ENCODE measurements at regions not wholly inside any gene's neighbourhood (a gene's known extent, or its start where the extent isn't known, plus 50 kb on each side); places are given as distances from the start of the nearest gene placed in this dataset.
A peak's percentile ranks its signal among the peaks of the same experiment; 100 is the strongest.

DNA sequence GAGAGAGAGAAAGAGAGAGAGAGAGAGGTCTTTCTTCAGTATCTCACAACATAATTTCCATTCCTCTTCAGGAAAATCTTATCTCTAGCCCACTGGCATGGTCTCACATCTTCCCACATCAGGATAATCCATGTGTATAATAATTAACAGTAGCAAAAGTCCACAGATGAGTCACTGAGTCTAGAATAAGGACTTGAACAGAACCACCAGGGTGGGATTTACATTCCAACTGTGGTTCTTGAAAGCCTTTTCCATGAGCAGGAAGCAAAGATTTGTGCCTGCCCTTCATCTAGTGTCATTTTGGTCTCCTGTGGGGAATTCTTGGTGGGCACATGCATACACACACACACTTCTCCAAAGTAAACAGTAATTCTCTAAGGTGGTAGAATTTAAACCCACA, 107.1 kb upstream of the TCF4 start:
- DNase-seq, result no peak

DNA sequence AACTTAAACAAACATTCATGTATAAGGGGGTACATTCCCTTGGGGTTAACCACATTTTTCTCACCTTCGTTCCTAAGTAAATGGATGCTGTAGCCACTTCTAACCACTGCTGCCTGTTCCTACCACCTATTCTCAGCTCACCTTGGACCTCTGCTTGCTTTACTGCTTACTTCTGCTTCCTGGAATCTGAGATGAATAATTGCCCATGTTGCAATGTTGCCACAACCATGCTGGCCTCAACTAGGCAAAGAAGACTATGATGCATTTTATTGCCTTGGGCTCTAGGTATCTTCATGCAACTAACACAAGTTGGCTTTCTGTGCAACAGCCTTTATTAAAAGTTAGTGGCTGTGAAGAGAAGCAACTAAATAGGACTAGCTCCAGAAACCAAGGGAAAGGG, 106.3 kb upstream of the TCF4 start:
- no peak for DNase-seq

DNA sequence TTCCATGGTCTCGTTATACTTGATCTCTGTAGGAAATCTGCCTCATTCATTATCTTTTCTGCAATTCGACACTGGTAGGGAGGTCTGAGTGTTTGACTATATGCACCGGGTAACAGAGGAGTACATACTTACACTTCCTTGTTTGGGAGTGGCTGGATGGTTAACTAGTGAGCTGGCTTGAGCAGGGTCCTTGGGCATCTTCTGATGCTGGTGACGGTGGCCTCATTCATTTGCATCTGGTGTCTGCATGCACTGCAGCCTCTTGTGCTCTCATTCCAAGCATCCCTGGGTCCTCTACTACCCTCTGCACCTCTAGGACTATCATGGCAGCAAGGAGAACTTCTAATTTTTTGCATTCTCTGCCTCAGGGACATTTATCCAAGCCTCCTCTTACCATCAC, 100.0 kb upstream of the TCF4 start:
- DNase-seq, result no peak

DNA sequence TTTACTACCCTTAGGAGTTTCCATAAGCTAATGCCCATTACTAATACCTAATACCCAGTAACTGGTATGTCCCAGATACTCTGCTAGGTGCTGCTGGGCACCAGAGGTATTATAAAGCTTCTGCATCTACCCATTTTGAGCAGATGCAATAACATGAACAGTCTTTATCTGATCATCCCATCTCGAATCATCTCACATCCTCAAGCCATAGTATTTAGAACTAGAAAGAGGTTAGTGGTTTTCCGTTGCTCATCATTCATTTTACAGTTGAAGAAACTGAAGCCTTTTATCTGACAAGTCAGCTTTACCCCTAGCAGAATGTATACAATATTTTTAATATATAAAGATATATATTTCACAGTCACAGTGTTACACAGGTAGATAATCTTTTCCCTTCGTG, 99.1 kb upstream of the TCF4 start:
- no peak for DNase-seq

DNA sequence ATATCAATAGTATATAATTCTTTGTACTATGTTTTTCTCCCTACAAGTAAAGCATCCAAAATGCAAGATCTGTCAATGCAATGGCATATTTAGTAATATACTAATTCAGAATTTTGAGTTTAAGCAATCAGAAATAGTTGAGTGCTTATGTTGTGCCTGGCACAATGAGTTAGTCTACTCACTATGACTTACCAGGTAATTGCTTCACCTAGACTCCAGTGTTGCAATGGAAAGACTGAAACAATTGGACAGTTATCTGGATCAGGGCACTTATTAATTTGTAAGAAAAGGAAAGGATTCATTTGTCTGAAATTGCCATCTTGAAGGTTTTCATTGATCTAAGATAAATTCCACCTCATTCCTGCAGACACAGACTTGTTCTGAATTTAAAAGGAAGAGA, 97.6 kb upstream of the TCF4 start:
- no peak for DNase-seq

DNA sequence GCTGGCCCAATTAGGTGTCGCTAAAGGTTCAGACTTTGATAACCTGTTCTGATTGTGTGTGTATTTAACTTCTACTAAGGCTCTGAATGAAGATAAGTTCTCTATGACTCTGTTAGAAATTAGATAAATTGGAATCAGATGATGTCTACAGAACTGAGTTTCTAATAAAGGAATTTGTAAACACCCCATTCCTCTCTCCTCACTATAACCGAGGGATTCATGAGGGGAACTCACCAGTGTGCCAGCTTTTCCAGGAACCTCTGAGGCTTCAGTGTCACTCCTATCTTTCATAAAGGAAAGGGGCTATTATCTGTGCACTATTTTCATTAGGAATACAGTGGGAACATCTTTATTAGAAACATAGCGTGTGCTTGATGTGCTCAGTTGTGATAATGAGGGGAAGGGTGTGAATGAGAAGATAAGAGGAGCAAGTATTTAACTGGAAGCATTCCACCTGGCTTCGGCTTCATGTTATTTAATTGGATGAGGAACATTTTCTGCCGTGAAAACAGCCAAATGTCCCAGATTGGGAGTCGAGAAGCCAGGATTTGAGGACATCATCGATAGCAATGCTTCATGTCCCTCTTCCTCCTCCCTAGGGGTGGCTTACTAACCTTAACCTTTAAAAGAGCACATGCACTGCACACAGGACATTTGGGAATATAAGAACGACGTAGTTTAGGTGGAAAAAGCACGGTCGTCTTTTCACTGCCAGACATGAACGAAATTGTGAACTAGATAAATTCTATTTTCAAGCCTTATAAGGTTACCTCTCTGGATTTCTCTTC, 84.8 kb upstream of the TCF4 start:
- no peak for DNase-seq

DNA sequence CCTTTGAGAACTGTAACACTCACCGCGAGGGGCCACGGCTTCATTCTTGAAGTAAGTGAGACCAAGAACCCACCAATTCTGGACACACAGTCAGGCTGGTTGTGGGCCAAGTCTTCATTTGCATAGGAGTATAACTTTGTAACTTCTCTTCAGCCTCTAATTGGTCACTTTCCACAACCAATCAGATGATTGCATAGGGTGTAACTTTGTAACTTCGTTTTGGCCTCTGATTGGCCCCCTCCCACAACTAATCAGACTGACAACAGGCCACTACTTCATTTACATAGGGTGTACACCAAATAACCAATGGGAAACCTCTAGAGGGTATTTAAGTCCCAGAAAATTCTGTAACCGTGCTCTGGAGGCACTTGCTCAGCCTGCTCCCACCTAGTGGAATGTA, 77.5 kb upstream of the TCF4 start:
- no peak for DNase-seq

DNA sequence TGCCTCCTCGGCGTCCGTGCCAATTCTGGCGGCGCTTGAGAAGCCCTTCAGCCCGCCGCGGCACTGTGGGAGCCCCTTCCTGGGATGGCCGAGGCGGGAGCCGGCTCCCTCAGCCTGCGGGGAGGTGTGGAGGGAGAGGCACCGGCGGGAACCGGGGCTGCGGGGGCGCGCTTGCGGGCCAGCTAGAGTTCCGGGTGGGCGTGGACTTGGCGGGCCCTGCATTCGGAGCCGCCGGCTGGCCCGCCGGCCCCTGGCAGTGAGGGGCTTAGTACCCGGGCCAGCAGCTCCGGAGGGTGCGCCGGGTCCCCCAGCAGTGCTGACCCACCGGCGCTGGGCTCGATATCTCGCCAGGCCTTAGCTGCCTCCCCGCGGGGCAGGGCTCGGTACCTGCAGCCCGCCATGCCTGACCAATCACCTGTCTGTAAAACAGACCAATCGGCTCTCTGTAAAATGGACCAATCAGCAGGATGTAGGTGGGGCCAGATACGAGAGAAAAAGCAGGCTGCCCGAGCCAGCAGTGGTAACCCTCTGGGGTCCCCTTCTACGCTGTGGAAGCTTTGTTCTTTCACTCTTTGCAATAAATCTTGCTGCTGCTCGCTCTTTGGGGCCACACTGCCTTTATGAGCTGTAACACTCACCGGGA, 76.9 kb upstream of the TCF4 start:
- DNase-seq, result peak; percentile 6

DNA sequence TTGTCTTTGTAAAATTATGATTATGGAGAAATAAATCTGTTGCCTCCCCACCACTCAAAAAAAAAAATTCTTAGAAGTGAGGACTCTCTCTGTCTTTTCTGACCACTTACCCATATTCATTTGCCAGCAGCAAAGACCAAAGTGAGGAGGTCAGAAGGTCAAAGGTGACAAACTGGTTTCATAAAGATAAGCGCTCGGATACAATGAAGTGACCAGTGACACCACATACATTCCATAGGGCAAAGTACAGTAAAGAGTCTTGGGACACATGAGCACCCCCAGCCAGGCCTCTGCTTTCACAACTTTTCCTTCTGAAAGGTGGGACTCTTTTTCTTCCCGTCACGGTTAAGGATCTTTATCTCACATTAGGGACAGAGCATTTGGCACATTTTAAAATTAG, 75.9 kb upstream of the TCF4 start:
- DNase-seq, result no peak

DNA sequence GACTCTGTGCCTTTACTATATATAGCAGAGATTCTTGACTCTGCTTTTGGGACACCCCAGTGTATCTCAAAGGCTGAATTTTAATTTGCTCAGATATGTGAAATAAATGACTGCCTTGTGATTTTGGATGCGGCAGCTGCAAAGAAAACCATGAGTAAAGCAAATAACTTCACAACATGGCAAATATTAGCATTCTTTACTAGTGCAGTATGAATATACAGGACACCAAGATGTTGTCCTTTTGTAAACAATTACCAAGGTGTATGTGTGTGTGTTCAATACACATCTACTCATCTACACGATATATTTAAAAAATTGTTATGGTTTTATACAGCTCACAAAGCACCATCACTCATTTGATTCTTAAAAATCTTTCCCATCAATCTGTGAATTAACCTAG, 70.6 kb upstream of the TCF4 start:
- no peak for DNase-seq

DNA sequence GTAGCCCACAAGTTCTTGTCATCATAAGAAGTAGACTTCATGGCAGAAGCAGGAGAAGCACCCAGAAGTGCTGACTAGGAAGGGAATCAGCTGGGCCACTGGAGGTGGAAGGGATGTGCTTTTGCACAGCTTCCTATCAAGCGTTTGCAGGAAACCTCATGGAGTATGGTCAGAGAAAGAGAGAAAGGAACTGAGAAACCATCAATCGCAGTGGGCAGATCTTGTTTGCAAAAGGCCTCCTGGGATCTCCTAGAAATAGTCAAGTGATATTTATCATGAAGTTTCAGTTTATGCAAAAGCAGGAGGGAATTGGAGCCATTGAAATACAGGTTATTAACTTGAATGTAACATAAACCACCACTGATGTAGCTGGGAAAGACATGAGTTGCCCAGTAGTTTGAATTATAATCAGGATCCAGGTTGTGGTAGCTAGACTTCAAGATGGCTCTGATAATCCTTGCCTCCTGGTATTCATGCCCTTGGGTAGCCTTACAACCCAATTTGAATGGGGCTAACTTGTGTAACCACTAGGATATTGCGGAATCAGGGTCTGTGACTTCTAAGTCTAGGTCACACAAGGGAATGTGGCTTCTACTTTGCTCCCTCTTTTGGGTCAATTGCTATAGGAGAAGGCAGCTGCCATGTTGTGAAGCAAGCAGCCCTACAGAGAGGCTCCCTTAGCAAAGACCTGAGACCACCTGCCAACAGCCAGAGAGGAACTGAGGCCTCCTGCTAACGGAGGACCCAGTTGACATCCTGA, 69.8 kb upstream of the TCF4 start:
- no peak for DNase-seq

DNA sequence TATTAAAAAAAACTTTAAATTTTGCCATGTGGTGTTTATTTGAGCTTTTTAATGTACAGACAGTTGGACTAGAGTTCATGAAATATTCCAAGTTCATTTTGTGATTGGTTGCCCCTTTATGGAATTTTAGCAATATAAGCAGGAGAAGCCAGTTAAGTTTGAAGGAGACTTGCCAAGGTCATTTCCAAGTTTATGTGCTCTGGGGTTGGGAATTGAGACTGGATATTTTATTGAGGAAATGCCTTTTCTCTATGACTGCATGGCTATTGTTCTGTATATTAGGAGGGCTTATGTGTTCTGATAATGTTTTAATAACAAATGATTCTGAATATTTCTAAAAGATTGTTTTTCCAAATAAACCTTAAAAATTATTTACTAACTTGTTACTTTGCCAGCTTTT, 67.0 kb upstream of the TCF4 start:
- DNase-seq, result no peak

DNA sequence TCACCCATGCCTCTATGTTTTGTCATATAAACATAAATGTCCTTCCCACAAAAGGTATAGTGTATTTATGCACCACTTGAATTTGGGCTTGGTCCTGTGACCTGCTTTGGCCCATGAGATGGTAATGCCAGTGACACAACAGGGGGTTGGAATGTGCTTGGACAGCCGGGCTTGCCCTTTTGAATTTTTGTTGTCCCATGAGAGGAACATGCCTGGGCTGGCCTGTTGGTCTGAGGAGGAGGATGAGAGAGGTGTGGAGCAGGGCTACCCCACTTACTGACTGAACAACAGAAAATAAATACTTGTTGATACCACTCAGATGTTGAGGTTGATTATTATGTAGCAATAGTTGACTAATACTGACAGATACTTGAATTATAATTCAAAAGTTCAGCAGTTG, 63.2 kb upstream of the TCF4 start:
- no peak for DNase-seq

DNA sequence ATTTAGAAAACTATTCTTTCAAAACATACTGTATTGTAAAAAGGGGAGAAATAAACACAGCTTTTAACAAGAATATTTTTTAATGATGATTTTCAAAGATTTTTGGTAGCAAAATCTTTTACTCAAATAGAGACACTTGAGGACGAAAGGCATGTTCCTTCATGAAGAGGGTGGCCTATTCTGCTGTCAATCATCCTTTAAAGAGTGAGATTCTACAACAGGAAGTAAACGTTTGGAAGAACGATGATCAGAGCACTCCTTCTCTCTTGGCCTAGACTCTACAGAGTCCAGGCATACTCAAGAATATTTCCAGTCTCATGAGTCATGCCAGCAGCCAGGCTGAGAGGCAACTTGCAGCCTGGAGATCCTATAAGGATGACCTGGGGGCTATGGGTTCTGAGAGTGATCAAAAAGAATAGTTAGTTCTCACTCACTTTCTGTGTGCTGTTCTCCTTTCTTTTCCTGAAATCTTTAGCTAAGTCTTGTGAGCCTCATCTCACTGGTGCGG, 62.4 kb upstream of the TCF4 start:
- DNase-seq, result no peak

DNA sequence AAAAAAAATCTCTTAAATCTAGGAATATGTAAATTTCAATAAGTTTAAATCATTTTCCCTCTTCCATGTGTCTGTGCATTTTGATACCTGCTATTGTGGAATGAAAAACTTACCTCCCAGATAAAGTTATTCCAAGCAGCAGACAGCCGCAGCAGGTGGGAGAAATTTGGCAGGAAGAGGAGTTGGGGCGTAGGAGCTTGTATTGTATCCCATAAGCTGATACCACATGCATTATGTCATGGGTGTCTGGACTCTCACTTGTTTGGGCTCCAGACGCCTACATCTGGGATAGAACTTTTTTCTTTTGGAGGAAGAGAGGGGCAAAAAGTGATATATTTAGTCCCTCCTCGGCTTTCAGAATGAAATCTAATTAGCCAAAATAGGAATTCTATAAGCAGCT, 59.3 kb upstream of the TCF4 start:
- no peak for DNase-seq

DNA sequence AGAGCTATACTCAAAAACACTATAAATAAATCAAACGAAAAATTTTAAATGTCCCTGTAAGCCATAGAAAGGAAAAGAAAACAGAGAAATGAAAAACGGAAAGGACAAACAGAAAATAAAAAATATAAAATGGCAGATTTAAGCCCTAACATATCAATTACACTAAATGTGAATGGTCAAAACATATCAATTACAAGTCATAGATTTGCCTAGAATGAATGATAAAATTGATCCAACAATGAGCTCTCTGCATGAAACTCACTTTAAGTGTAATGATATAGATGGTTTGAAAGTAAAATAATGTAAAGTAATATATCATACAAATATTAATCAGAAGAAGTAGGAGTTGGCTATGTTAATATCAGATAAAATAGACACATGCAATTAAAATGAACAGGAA, 54.2 kb upstream of the TCF4 start:
- no peak for DNase-seq

DNA sequence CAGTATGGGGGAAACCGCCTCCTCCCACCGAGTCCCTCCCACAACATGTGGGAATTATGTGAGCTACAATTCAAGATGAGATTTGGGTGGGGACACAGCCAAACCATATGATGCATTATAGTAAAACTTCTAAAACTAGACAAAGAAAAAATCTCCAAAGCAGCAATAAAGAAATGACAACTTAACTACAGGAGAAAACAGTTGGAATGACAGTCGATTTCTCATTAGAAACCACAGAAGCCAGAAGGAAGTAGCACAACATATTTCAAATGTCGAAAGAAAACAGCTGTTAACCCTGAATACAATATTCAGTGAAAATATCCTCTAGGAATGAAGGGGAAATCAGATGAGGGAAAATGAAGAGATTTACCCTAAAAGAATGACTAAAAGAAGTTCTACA, 53.5 kb upstream of the TCF4 start:
- DNase-seq, result no peak

All from activated gamma-delta T cell (primary cell).